Keratinocyte (primary cell): ENCODE measurements at regions not wholly inside any gene's neighbourhood (a gene's known extent, or its start where the extent isn't known, plus 50 kb on each side); places are given as distances from the start of the nearest gene placed in this dataset.

Experiments used
- DNase-seq: peaks from one replicate; pipeline ENCODE4 v3.0.0-alpha.2; 2011; ENCODE audit warnings: low read depth, missing footprints, low spot score
- FAIRE-seq: peaks from 2 replicates; lab custom pipeline; 2011; peaks lifted over from hg19 to GRCh38; lab: Jason Lieb, UNC
- H2AFZ ChIP-seq: 2 replicates; pipeline ENCODE4 v1.6.0; 2012; ENCODE audit warnings: low read length, control low read depth, inconsistent platforms; ENCODE audit not compliant: control insufficient read depth
- H3K27ac ChIP-seq: 2 replicates; pipeline ENCODE4 v1.5.1; 2011; ENCODE audit warnings: low read length; ENCODE audit not compliant: control insufficient read depth, insufficient read depth
- H3K27me3 ChIP-seq: 3 replicates; pipeline ENCODE4 v1.6.0; 2011; ENCODE audit warnings: low read length; ENCODE audit not compliant: control insufficient read depth, insufficient read depth; ENCODE audit errors: extremely low read depth
- H3K36me3 ChIP-seq, 2 experiments: 2 replicates in 1 of 2; 3 replicates in 1 of 2; pipeline ENCODE4 v1.5.1; 2011; ENCODE audit warnings: low read length in 2 of 2, mild to moderate bottlenecking in 1 of 2; ENCODE audit not compliant: control insufficient read depth in 2 of 2, insufficient read depth in 2 of 2; ENCODE audit errors: extremely low read depth in 1 of 2
- H3K4me1 ChIP-seq: 3 replicates; pipeline ENCODE4 v1.5.1; 2011; ENCODE audit warnings: low read length; ENCODE audit not compliant: control insufficient read depth, insufficient read depth; ENCODE audit errors: extremely low read depth
- H3K4me2 ChIP-seq: 3 replicates; pipeline ENCODE4 v1.6.0; 2011; ENCODE audit warnings: low read depth, low read length; ENCODE audit not compliant: control insufficient read depth, insufficient read depth; ENCODE audit errors: extremely low read depth
- H3K4me3 ChIP-seq, 3 experiments: fragments of 200-600 bp in 1 of 3; sonication (generic) in 1 of 3; 2 replicates in 2 of 3; 3 replicates in 1 of 3; pipeline ENCODE4 v1.5.1; 2011 to 2016; ENCODE audit warnings: low read length in 3 of 3, mild to moderate bottlenecking in 3 of 3, control low read depth in 2 of 3, inconsistent platforms in 1 of 3, low read depth in 1 of 3, mixed read lengths in 1 of 3, mixed run types in 1 of 3, moderate library complexity in 1 of 3; ENCODE audit not compliant: control insufficient read depth in 2 of 3, insufficient read depth in 2 of 3; ENCODE audit errors: extremely low read depth in 1 of 3
- H3K79me2 ChIP-seq: 2 replicates; pipeline ENCODE4 v1.6.0; 2012; ENCODE audit warnings: low read length; ENCODE audit not compliant: control insufficient read depth, insufficient read depth
- H3K9ac ChIP-seq: 3 replicates; pipeline ENCODE4 v1.6.0; 2011; ENCODE audit warnings: low read length; ENCODE audit not compliant: control insufficient read depth, insufficient read depth; ENCODE audit errors: extremely low read depth
- H3K9me1 ChIP-seq: 3 replicates; pipeline ENCODE4 v1.6.0; 2011; ENCODE audit warnings: low read length; ENCODE audit not compliant: control insufficient read depth, insufficient read depth; ENCODE audit errors: extremely low read depth
- H3K9me3 ChIP-seq: 2 replicates; pipeline ENCODE4 v1.5.1; 2012; ENCODE audit warnings: low read depth, low read length; ENCODE audit not compliant: control insufficient read depth
- H4K20me1 ChIP-seq: 3 replicates; pipeline ENCODE4 v1.6.0; 2011; ENCODE audit warnings: low read length; ENCODE audit not compliant: control insufficient read depth, insufficient read depth; ENCODE audit errors: extremely low read depth
- EZH2 ChIP-seq: IDR thresholded peaks from one replicate; pipeline ENCODE4 v1.6.1; 2012; ENCODE audit warnings: inconsistent platforms, mild to moderate bottlenecking, low read length, moderate library complexity
- dilution Hi-C: fragments of 300-500 bp; cut with MboI; formaldehyde crosslinking; loops from one replicate; pipeline ENCODE4 v1.7.0; 2020; ENCODE audit warnings: low sequenced_read_pairs; ENCODE audit not compliant: extremely low pct_ligation_motif_present
- TF ChIP-seq, protein P1 (sequence below), 3 experiments: IDR thresholded peaks in 1 of 3; conservative IDR thresholded peaks in 1 of 3; optimal IDR thresholded peaks in 1 of 3; 2 replicates in 2 of 3; 3 replicates in 1 of 3; pipeline versions ENCODE3 to v1.5.1; 2011; ENCODE audit warnings: low read length in 3 of 3, mild to moderate bottlenecking in 3 of 3, moderate library complexity in 2 of 3, control low read depth in 1 of 3, inconsistent platforms in 1 of 3; ENCODE audit not compliant: insufficient read depth in 2 of 3; ENCODE audit errors: extremely low read depth in 1 of 3

DNA sequence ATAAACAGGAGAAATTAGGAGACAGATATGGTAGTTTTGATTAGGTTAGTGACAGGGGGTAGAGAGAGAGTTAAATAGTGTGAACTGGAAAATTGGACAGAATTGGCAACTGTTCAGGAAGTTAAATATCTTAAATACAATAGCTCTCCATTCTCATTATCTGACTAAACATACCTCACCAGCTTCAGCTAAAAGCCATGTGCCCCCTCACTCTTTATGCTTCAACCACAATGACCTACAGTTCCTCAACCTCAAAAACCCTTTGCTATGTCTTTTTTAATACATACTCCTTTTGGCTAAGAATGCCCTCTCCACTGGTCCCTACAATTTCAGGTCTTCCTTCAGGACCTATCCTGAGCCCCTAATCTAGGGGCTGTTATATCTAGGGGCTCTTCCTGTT is 740.2 kb upstream of the ZEB2 start:
- no peaks in the 10 kb centered on the region for H3K79me2 ChIP-seq
- no peak overlapping the region for H3K27ac ChIP-seq
- H3K4me3 ChIP-seq: no peak overlapping the region
- dilution Hi-C loops: no loop called here
- H3K9ac ChIP-seq: no peak overlapping the region
- DNase-seq (no peak), FAIRE-seq (no peak)
- TF ChIP-seq, protein P1, sequence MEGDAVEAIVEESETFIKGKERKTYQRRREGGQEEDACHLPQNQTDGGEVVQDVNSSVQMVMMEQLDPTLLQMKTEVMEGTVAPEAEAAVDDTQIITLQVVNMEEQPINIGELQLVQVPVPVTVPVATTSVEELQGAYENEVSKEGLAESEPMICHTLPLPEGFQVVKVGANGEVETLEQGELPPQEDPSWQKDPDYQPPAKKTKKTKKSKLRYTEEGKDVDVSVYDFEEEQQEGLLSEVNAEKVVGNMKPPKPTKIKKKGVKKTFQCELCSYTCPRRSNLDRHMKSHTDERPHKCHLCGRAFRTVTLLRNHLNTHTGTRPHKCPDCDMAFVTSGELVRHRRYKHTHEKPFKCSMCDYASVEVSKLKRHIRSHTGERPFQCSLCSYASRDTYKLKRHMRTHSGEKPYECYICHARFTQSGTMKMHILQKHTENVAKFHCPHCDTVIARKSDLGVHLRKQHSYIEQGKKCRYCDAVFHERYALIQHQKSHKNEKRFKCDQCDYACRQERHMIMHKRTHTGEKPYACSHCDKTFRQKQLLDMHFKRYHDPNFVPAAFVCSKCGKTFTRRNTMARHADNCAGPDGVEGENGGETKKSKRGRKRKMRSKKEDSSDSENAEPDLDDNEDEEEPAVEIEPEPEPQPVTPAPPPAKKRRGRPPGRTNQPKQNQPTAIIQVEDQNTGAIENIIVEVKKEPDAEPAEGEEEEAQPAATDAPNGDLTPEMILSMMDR (optimal IDR thresholded peaks at IDR 0.05 in 1 of 3, IDR thresholded peaks at IDR 0.05 in 1 of 3, conservative IDR thresholded peaks at IDR 0.05 in 1 of 3; ENCODE audit: extremely low read depth in 1 of 3, insufficient read depth in 2 of 3, low read length in 3 of 3): no peak
- TF ChIP-seq EZH2: no peak
- no peak overlapping the region for H3K4me2 ChIP-seq
- H2AFZ ChIP-seq: no peak overlapping the region
- no peaks in the 10 kb centered on the region for H3K36me3 ChIP-seq
- H3K9me1 ChIP-seq: no peaks in the 10 kb centered on the region
- no peaks in the 10 kb centered on the region for H3K27me3 ChIP-seq
- H3K9me3 ChIP-seq: no peaks in the 10 kb centered on the region
- no peaks in the 10 kb centered on the region for H4K20me1 ChIP-seq
- H3K4me1 ChIP-seq: no peaks in the 10 kb centered on the region

DNA sequence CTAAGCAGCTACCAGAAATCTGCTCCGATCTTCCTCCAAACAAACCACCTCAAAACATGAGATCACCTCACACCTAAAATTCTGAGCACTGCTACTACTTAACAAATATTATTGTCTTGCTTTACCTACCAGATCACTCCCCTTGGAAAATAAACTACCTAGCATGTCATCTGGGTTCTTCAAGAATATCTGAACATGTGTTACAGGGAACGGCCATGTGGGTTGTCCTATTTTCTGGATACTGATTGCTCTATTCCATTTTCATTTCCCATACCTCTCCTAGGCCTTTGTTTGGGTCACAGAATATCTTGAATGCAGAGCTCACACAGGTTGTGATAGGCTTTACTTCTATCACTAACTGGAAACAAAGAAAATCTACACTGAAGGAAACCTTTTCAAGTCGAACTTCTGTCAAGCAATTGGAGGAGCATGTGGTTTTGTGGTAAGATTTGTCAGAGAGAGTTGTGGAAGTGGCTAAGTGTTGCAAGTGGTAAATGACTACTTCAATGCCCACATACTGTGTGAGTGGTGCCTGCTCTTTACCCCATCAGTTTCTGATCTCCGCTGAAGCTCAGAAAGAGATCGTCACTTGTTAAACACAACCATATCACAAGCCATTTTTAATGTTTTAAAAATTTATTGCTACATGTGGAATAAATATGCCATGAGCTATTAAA is 739.1 kb upstream of the ZEB2 start:
- H3K4me1 ChIP-seq: no peaks in the 10 kb centered on the region
- dilution Hi-C loops: no loop called here
- no peaks in the 10 kb centered on the region for H3K79me2 ChIP-seq
- TF ChIP-seq, protein P1 (optimal IDR thresholded peaks at IDR 0.05 in 1 of 3, IDR thresholded peaks at IDR 0.05 in 1 of 3, conservative IDR thresholded peaks at IDR 0.05 in 1 of 3; ENCODE audit: extremely low read depth in 1 of 3, insufficient read depth in 2 of 3, low read length in 3 of 3): no peak
- no peak for TF ChIP-seq EZH2
- DNase-seq (no peak), FAIRE-seq (no peak)
- H3K9ac ChIP-seq: no peak overlapping the region
- no peaks in the 10 kb centered on the region for H3K9me1 ChIP-seq
- H4K20me1 ChIP-seq: no peaks in the 10 kb centered on the region
- H3K4me3 ChIP-seq: no peak overlapping the region
- no peak overlapping the region for H3K4me2 ChIP-seq
- H3K27me3 ChIP-seq: no peaks in the 10 kb centered on the region
- no peak overlapping the region for H2AFZ ChIP-seq
- no peaks in the 10 kb centered on the region for H3K9me3 ChIP-seq
- H3K27ac ChIP-seq: no peak overlapping the region
- no peaks in the 10 kb centered on the region for H3K36me3 ChIP-seq
